HepG2 (cell line): ENCODE measurements at regions not wholly inside any gene's neighbourhood (a gene's known extent, or its start where the extent isn't known, plus 50 kb on each side); places are given as distances from the start of the nearest gene placed in this dataset.
"Not testable (repeated sequence)": the region's sequence is repeated elsewhere in the genome, so short reads cannot be mapped to it uniquely, and the experiment has no call there.

Experiments
- ATAC-seq: fragments of 200-7000 bp; cut with Tn5 transposase; 3 replicates; pipeline ENCODE4 v1.9.1; 2020; ENCODE audit warnings: mild to moderate bottlenecking, moderate library complexity
- BruUV-seq: library from RNA; stranded (reverse); fragments of 400-500 nt; replicated peaks from 2 replicates; lab custom pipeline; 2021; lab: Mats Ljungman, UMichigan
- CTCF ChIA-PET: fragments of 300-600 bp; formaldehyde crosslinking; extraction: SDS; loops from one replicate; lab custom pipeline; 2021; ENCODE audit warnings: low total read pairs, inconsistent platforms, low intra/inter-chr PET ratio; lab: Yijun Ruan, JAX
- POLR2A ChIA-PET: fragments of 350-600 bp; sonication (Branson Sonifier 250); formaldehyde crosslinking; loops from one replicate; lab custom pipeline; 2020; ENCODE audit warnings: antibody characterized with exemption, inconsistent platforms; lab: Yijun Ruan, JAX
- DNase-seq: peaks from one replicate; pipeline ENCODE4 v3.0.0-alpha.2; 2015; ENCODE audit warnings: low spot score
- FAIRE-seq: peaks from 3 replicates; lab custom pipeline; 2011; peaks lifted over from hg19 to GRCh38; lab: Jason Lieb, UNC
- H2AFZ ChIP-seq: one replicate; pipeline ENCODE4 v1.6.1; 2011; ENCODE audit warnings: low read length, inconsistent platforms
- H3K27ac ChIP-seq: fragments of 300-600 bp; 3 replicates; pipeline ENCODE4 v1.8.0; 2011; ENCODE audit warnings: mixed run types, mild to moderate bottlenecking, mixed read lengths, low read length, inconsistent platforms; ENCODE audit not compliant: insufficient read depth; ENCODE audit errors: extremely low read length
- H3K27me3 ChIP-seq, 2 experiments: fragments of 200-600 bp in 1 of 2; 2 replicates in 1 of 2; 3 replicates in 1 of 2; pipeline versions ENCODE4 v1.6.0 to v1.8.0; 2011; ENCODE audit warnings: low read length in 2 of 2, mild to moderate bottlenecking in 2 of 2, moderate library complexity in 2 of 2, inconsistent platforms in 1 of 2; ENCODE audit not compliant: insufficient read depth in 2 of 2, control insufficient read depth in 1 of 2
- H3K36me3 ChIP-seq, 2 experiments: fragments of 200-600 bp in 1 of 2; replicated peaks in 1 of 2; 2 replicates in 1 of 2; 3 replicates in 1 of 2; pipeline versions ENCODE4 v1.5.1 to v1.8.0; 2011; ENCODE audit warnings: low read length in 2 of 2, inconsistent platforms in 1 of 2; ENCODE audit not compliant: insufficient read depth in 2 of 2, control insufficient read depth in 1 of 2
- H3K4me1 ChIP-seq: 2 replicates; pipeline ENCODE4 v1.5.1; 2012; ENCODE audit warnings: low read length, inconsistent platforms; ENCODE audit not compliant: insufficient read depth
- H3K4me2 ChIP-seq: 2 replicates; pipeline ENCODE4 v1.6.0; 2011; ENCODE audit warnings: low read depth, low read length, inconsistent platforms
- H3K4me3 ChIP-seq, 3 experiments: fragments of 200-600 bp in 1 of 3; sonication (generic), shearing (Covaris generic) in 1 of 3; replicated peaks in 1 of 3; 2 replicates each; pipeline ENCODE4 v1.5.1; 2011 to 2016; ENCODE audit warnings: low read length in 3 of 3, inconsistent platforms in 2 of 3, low read depth in 2 of 3, mild to moderate bottlenecking in 2 of 3, control low read depth in 1 of 3, mixed read lengths in 1 of 3; ENCODE audit not compliant: insufficient read depth in 1 of 3
- H3K79me2 ChIP-seq: one replicate; pipeline ENCODE4 v1.6.1; 2011; ENCODE audit warnings: low read length, inconsistent platforms; ENCODE audit not compliant: insufficient read depth
- H3K9ac ChIP-seq: 2 replicates; pipeline ENCODE4 v1.6.0; 2011; ENCODE audit warnings: mild to moderate bottlenecking, low read depth, low read length, inconsistent platforms; ENCODE audit not compliant: insufficient read depth
- H3K9me3 ChIP-seq: 2 replicates; pipeline ENCODE4 v1.5.1; 2012; ENCODE audit warnings: mild to moderate bottlenecking, low read length
- H4K20me1 ChIP-seq: 2 replicates; pipeline ENCODE4 v1.6.0; 2011; ENCODE audit warnings: inconsistent platforms, mild to moderate bottlenecking, low read length, moderate library complexity; ENCODE audit not compliant: insufficient read depth
- WGBS: methylation state at CpG from one replicate; pipeline ENCODE4 v1.1.6; 2017; ENCODE audit warnings: low lambda C conversion rate; 5-methylcytosine and 5-hydroxymethylcytosine counted together
- in situ Hi-C: cut with HindIII; loops from 2 replicates; pipeline ENCODE4 v1.10.0; 2017; ENCODE audit warnings: low pct_unique_long_range_greater_than_20kb; ENCODE audit not compliant: extremely low pct_ligation_motif_present
- intact Hi-C: fragments of 100-400 bp; cut with micrococcal nuclease; formaldehyde crosslinking; loops from one replicate; pipeline ENCODE4 v1.10.0; 2022; ENCODE audit not compliant: unreplicated experiment

GRCh38 chr21:6483645-6484044, 4037.7 kb upstream of the TPTE start:
- H4K20me1 ChIP-seq, H3K4me2 ChIP-seq, intact Hi-C loops, POLR2A ChIA-PET, H2AFZ ChIP-seq, H3K27ac ChIP-seq, H3K4me1 ChIP-seq, H3K27me3 ChIP-seq, CTCF ChIA-PET, BruUV-seq, H3K9me3 ChIP-seq, H3K9ac ChIP-seq, in situ Hi-C loops, FAIRE-seq, H3K79me2 ChIP-seq, H3K36me3 ChIP-seq, DNase-seq, H3K4me3 ChIP-seq: not testable (repeated sequence)
- ATAC-seq = peak; percentile 60
- whole genome bisulfite sequencing = no CpG with 5 or more reads among the region's 4 CpGs

GRCh38 chr21:6486821-6487220, 4034.6 kb upstream of the TPTE start:
- DNase-seq, H3K36me3 ChIP-seq, intact Hi-C loops, H4K20me1 ChIP-seq, POLR2A ChIA-PET, H2AFZ ChIP-seq, H3K4me1 ChIP-seq, H3K4me2 ChIP-seq, in situ Hi-C loops, H3K4me3 ChIP-seq, FAIRE-seq, H3K27me3 ChIP-seq, CTCF ChIA-PET, H3K9ac ChIP-seq, ATAC-seq, H3K79me2 ChIP-seq, H3K27ac ChIP-seq, BruUV-seq, H3K9me3 ChIP-seq: not testable (repeated sequence)
- 99% methylated on average over 10 of the region's 26 CpGs for WGBS

- no CpG with 5 or more reads among the region's 8 CpGs for WGBS
- in situ Hi-C loops, H3K36me3 ChIP-seq, H4K20me1 ChIP-seq, H2AFZ ChIP-seq, POLR2A ChIA-PET, ATAC-seq, BruUV-seq, CTCF ChIA-PET, H3K9me3 ChIP-seq, FAIRE-seq, H3K79me2 ChIP-seq, H3K27ac ChIP-seq, H3K27me3 ChIP-seq, H3K4me1 ChIP-seq, H3K4me3 ChIP-seq, H3K4me2 ChIP-seq, H3K9ac ChIP-seq, intact Hi-C loops, DNase-seq: not testable (repeated sequence)
These were observed 4028.7 kb upstream of the TPTE start for GRCh38 chr21:6492691-6493090.

GRCh38 chr21:6493957-6494356, 4027.4 kb upstream of the TPTE start:
- H3K4me1 ChIP-seq, H3K27ac ChIP-seq, DNase-seq, H3K4me2 ChIP-seq, POLR2A ChIA-PET, intact Hi-C loops, H3K27me3 ChIP-seq, H3K4me3 ChIP-seq, ATAC-seq, H3K79me2 ChIP-seq, H3K9me3 ChIP-seq, BruUV-seq, FAIRE-seq, H4K20me1 ChIP-seq, H2AFZ ChIP-seq, H3K36me3 ChIP-seq, in situ Hi-C loops, H3K9ac ChIP-seq, CTCF ChIA-PET: not testable (repeated sequence)
- WGBS = no CpG with 5 or more reads among the region's 4 CpGs
